T-helper 2 cell treated with Interferon-gamma antibody and Interleukin-4, amounts not matched to agents 5 μg/mL and 100 μg/mL, for 36 hours (primary cell): ENCODE measurements at regions not wholly inside any gene's neighbourhood (a gene's known extent, or its start where the extent isn't known, plus 50 kb on each side); places are given as distances from the start of the nearest gene placed in this dataset.
A peak's percentile ranks its signal among the peaks of the same experiment; 100 is the strongest.

Experiments
- DNase-seq: peaks from one replicate; pipeline ENCODE4 v3.0.0; 2021; ENCODE audit warnings: low spot score
- H3K27ac Mint-ChIP-seq: one replicate; pipeline ENCODE4 v1.8.0; 2021; ENCODE audit warnings: mild to moderate bottlenecking, mixed read lengths
- H3K27me3 Mint-ChIP-seq: one replicate; pipeline ENCODE4 v1.8.0; 2021; ENCODE audit warnings: low read depth, mixed read lengths
- H3K36me3 Mint-ChIP-seq: one replicate; pipeline ENCODE4 v1.8.0; 2021; ENCODE audit warnings: low read depth, mixed read lengths
- H3K4me1 Mint-ChIP-seq: one replicate; pipeline ENCODE4 v1.8.0; 2021; ENCODE audit warnings: low read depth, mixed read lengths
- H3K4me3 Mint-ChIP-seq: one replicate; pipeline ENCODE4 v1.8.0; 2022; ENCODE audit warnings: mild to moderate bottlenecking, moderate library complexity, mixed read lengths
- H3K9me3 Mint-ChIP-seq: one replicate; pipeline ENCODE4 v1.8.0; 2021; ENCODE audit warnings: mixed read lengths

DNA sequence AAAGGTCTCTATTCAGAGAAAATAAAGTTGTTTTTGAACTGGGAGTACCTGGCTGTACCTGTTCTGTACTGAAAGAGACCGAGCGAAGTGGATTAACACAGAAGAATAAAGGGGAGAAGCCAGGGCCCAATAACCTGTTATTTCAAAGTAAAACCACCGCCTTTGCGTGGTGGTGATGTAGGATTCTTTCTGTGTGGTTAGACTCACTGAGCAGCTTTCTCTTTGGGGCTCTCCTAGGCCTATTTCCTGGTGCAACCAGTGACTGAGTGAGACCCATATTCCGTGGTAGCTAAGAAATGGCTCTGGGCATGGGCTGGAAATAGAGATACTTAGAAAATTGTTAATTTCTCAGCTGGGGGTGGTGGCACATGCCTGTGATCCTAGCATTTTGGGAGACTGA, 99.9 kb downstream of the XCL2 start:
- peak overlapping the region; percentile 14 for H3K4me3 Mint-ChIP-seq
- no peaks in the 10 kb centered on the region for H3K27me3 Mint-ChIP-seq
- H3K27ac Mint-ChIP-seq, result peak overlapping the region; percentile 70

DNA sequence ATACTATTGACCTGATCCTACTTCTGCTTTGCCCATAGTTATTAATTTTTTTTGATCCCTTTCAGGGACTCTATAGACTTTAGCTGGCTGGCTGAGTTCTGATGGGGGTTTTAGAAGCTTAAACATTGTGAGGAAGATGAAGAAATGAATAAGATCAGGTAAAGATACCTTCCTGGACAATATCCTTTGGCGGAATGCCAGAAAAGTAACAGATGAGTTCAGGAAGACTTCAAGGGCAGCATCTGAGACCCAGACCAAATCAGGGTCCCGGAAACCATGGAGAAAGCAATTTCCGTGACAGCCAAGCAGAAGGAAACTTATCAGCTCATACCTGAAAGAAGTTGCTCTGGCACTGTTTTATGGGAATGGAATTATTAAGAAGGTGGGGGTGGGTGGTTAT, 100.4 kb downstream of the XCL2 start:
- Mint-ChIP-seq H3K4me3 (peak overlapping the region; percentile 14), H3K9me3 (peaks cover 4% of the 10 kb centered on the region), H3K27ac (peak overlapping the region; percentile 70), H3K27me3 (no peaks in the 10 kb centered on the region), H3K36me3 (peaks cover 12% of the 10 kb centered on the region), H3K4me1 (peaks cover 71% of the 10 kb centered on the region)
- no peak for DNase-seq

More for the DNA sequence above, 99.9 kb downstream of the XCL2 start:
- peaks cover 12% of the 10 kb centered on the region for H3K36me3 Mint-ChIP-seq
- peaks cover 4% of the 10 kb centered on the region for H3K9me3 Mint-ChIP-seq
- DNase-seq, result peak; percentile 18
- H3K4me1 Mint-ChIP-seq, result peaks cover 66% of the 10 kb centered on the region

DNA sequence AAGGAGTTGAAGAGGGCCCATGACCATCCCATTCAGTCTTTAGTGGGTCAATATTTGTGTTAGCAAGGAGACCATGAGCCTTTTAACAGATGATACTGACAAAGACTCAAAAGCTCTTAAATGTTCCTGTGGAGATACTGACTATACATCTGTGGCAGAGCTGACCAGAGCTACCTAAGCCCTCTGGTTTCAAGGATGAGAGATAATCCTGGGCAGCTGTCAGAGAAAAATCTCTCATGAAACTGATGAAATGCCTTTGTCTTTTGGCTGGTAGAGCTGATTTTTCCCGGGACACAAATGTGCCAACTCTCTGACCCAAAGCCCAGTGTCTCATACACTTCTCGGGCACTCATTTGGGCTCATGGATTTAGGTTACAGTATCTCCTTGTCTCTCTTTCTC, 100.9 kb downstream of the XCL2 start:
- H3K9me3 Mint-ChIP-seq, result peaks cover 4% of the 10 kb centered on the region
- H3K27me3 Mint-ChIP-seq, result no peaks in the 10 kb centered on the region
- H3K27ac Mint-ChIP-seq, result peak overlapping the region; percentile 70
- H3K4me3 Mint-ChIP-seq, result no peak overlapping the region
- peaks cover 74% of the 10 kb centered on the region for H3K4me1 Mint-ChIP-seq
- no peak for DNase-seq
- H3K36me3 Mint-ChIP-seq, result peaks cover 12% of the 10 kb centered on the region

DNA sequence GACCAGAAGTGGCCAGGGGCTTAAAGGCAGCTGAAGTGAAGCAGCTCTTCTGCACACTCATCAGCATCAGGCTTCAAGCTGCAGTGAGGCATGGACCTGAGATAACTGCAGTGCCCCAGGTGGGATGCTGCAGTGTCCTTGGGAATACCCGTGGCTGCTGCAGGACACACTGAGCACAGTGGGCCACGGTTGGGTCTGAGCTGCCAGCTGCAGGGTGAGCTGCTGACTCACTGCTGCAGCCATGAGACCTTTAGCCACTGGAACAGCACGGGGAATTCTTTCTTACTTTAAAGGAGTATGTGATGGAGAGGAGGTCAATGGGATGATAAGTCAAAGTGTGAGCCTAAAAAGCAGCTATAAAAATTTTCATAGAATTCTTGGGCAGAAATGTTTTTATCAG, 102.1 kb downstream of the XCL2 start:
- Mint-ChIP-seq H3K4me3 (no peak overlapping the region), H3K27me3 (no peaks in the 10 kb centered on the region), H3K27ac (no peak overlapping the region), H3K9me3 (peaks cover 4% of the 10 kb centered on the region), H3K4me1 (peaks cover 70% of the 10 kb centered on the region), H3K36me3 (peaks cover 12% of the 10 kb centered on the region)
- no peak for DNase-seq

DNA sequence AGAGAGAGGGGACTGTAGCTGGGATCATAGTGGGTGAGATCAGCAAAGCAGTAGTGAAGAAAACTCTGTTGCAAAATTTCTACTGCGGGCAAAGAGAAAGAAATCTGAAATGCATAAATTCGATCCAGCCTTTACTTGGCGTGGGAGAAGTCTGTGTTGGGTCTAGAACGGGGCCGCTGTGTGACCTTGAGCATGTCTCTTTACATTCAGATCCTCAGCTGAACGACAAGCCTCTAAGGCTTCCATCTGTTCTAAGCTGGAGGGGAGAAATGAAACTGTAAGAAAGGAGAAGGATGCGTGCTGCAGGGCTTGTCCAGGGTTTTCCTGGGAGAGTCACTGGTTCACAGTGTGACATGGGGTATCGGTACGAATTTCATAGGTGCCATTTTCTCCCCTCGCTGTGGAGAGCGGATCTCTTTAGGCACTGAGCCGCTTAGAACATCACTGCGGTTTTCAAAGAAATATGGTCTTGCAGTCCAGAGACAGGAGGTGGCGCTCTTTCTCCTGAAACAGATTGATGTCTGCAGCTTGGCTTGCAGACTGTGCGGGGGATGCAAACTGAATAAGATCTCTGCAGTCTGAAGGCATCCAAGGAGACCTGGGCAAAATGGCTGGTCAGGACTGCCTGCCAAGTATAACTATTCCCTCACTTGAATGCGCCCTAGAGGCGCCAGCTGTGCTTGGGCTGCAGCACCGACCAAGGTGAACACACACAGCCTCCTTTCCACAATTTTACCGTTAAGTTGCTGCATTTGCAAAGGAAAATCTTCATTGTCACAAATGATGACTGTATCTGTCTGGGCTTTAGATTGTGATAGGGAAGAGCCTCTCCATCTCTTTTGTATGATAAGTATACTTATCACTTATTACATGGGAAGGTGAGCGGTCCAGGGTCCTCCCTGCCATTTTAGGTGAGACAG, 104.1 kb downstream of the XCL2 start:
- H3K9me3 Mint-ChIP-seq, result peaks cover 1% of the 10 kb centered on the region
- H3K27me3 Mint-ChIP-seq, result no peaks in the 10 kb centered on the region
- peak overlapping the region; percentile 77 for H3K4me3 Mint-ChIP-seq
- H3K36me3 Mint-ChIP-seq, result peaks cover 7% of the 10 kb centered on the region
- H3K27ac Mint-ChIP-seq, result peak overlapping the region; percentile 85
- DNase-seq, result peak; percentile 76
- peaks cover 58% of the 10 kb centered on the region for H3K4me1 Mint-ChIP-seq

DNA sequence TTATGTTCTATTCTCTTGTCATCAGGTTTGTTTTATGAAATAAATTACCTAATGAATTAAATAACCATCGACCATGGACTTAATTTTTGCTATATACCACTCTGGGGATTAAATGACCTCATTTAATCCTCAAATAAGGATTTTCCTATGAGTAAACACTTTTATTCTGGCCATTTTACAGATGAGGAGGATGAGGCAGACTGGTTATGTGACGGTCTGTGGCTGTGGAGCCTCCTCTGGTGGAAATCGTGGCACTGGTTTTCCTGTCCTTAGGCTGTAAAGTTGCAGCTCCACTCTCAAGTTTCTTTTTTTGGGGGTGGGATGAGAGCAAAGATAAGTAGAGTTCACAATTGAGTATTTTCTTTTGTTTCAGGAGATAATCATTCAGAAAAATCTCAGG, 105.2 kb downstream of the XCL2 start:
- Mint-ChIP-seq H3K9me3 (no peaks in the 10 kb centered on the region), H3K27me3 (no peaks in the 10 kb centered on the region), H3K4me3 (peak overlapping the region; percentile 77), H3K27ac (peak overlapping the region; percentile 85), H3K36me3 (peaks cover 3% of the 10 kb centered on the region), H3K4me1 (peaks cover 49% of the 10 kb centered on the region)
- DNase-seq, result no peak

DNA sequence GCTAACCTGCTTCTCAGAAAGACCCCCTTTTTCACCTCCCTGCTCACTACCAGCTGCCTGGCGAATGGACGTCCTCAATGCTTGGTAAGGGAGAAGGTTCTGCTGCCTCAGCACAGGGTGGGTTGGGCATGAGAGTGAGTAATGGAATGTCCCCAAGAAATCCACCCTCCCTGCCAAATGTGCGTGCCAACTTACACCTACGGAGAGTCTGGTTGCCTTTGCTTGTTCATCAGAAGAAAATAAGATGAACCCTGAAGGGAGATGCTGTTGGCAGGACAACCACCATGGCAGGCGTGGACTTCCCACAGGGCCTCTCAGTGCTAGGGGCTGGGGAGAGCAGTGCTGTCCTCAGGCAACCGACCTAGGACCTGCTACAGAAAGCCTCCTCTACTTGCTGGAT, 106.0 kb downstream of the XCL2 start:
- Mint-ChIP-seq H3K27ac (no peak overlapping the region), H3K4me3 (no peak overlapping the region), H3K4me1 (peaks cover 41% of the 10 kb centered on the region), H3K9me3 (no peaks in the 10 kb centered on the region), H3K27me3 (no peaks in the 10 kb centered on the region), H3K36me3 (no peaks in the 10 kb centered on the region)
- no peak for DNase-seq

DNA sequence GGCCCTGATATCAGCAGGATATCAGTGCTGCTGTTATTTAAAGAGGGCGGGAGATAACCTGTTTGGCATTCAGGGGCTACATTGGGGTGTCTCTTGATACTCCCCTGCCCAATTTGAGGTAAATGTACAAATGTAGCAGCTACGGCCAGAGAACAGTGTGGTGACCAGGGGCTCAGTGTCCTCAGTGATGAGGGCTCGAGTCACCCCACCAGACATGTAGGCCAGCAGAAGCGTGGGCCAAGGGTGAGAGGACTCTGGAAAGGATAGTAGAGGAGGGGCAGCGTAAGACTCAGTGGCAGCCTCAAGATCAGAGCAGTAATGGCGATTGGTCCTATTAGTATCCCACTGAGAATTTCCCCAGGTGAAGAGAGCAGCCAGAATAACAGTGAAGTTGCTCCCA, 108.4 kb downstream of the XCL2 start:
- DNase-seq, result no peak
- no peak overlapping the region for H3K4me3 Mint-ChIP-seq
- peaks cover 32% of the 10 kb centered on the region for H3K4me1 Mint-ChIP-seq
- peaks cover 2% of the 10 kb centered on the region for H3K27me3 Mint-ChIP-seq
- no peaks in the 10 kb centered on the region for H3K36me3 Mint-ChIP-seq
- H3K27ac Mint-ChIP-seq, result no peak overlapping the region
- H3K9me3 Mint-ChIP-seq, result no peaks in the 10 kb centered on the region

DNA sequence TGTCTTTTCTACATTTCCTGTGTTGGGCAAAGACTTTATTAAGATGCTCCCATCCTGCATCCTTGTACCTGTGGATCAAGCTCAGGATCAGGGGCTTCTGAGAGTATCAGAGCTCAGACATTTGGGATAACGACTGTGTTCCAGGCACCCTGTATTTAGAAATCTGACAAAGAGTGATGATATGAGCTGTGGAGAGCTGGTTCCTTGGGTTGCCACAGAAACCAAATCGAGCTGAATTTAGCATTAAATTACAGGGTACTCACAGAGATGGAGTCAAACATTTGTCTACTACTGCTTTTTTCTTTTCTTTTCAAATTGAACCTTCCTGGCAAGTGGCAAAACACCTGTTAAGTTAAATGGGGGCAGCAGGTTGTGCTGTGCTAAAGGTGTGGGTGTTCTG, 110.6 kb downstream of the XCL2 start:
- H3K36me3 Mint-ChIP-seq, result no peaks in the 10 kb centered on the region
- DNase-seq, result no peak
- no peaks in the 10 kb centered on the region for H3K9me3 Mint-ChIP-seq
- H3K4me3 Mint-ChIP-seq, result no peak overlapping the region
- peaks cover 13% of the 10 kb centered on the region for H3K4me1 Mint-ChIP-seq
- H3K27ac Mint-ChIP-seq, result no peak overlapping the region
- peaks cover 2% of the 10 kb centered on the region for H3K27me3 Mint-ChIP-seq

DNA sequence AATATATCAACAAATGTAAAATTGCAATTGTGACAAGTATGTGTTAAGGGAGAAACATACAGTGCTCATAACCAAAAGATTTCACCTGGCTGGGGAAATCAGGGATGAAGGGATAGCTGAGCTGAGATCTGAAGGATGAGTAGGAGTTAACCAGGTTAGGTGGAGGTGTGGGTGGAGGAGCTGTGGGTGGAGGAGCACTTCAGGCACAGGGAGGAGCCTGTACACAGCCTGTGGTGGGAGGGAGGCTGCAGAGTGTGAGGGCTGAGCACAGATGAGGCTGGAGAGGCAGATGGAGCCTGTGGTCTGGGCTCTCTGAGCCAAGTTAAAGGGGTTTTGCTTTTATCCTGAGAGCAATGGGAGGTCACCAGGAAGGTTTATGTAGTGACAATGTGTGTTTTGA, 111.9 kb downstream of the XCL2 start:
- no peak for DNase-seq
- H3K27ac Mint-ChIP-seq, result no peak overlapping the region
- H3K27me3 Mint-ChIP-seq, result peaks cover 2% of the 10 kb centered on the region
- no peaks in the 10 kb centered on the region for H3K9me3 Mint-ChIP-seq
- peaks cover 13% of the 10 kb centered on the region for H3K4me1 Mint-ChIP-seq
- H3K36me3 Mint-ChIP-seq, result no peaks in the 10 kb centered on the region
- no peak overlapping the region for H3K4me3 Mint-ChIP-seq

DNA sequence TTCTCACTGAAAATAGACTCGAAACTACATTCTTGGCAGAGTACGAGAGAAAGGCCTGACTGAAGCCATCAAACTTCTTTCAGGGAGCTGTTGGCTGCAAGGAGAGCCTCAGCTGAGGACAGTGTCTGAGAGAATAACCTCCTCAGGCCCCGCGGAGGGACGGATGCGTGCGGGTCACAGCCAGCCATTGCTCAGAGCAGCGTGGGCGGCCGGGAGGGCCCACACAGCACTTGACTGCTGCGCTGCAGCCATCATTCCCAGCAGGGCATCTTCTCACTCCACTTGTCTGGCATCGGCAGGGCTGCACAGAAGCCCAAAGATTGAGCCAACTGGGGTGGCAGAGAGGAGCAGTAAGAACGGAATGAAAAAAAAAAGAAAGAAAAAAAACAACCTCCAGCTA, 113.5 kb downstream of the XCL2 start:
- peaks cover 13% of the 10 kb centered on the region for H3K4me1 Mint-ChIP-seq
- no peaks in the 10 kb centered on the region for H3K36me3 Mint-ChIP-seq
- no peak overlapping the region for H3K4me3 Mint-ChIP-seq
- no peak for DNase-seq
- no peak overlapping the region for H3K27ac Mint-ChIP-seq
- H3K27me3 Mint-ChIP-seq, result peaks cover 2% of the 10 kb centered on the region
- H3K9me3 Mint-ChIP-seq, result no peaks in the 10 kb centered on the region

DNA sequence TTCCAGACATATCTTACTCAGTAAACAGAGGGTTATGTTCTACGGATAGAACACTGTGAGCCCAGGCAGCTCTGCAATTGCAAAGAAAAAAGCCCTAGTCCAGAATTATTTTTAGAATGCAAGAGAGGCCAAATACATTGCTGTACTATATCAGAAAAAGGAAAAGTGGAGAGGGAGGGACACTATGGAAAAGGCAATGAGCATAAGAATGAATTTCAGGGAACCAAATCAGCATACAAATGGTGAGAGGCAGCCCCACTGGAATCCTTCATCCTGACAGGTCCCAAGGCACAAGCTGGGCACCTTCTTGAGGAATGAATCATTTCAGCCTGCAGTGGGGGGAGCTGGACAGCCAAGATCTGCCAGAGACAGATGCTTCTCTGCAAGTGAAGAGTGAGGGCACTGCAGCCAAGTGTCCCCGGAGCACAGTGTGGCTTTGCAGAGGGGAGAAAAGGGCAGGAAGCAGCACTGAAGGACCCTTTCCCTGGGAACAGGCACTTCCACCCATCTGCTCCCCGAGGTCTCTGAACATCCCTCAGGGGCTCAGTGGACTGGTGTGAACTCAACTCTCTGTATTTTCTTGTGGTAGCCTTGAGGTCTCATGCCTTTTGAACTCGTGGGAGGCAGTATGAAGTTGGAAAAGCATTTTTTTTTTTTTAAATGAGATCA, 115.6 kb downstream of the XCL2 start:
- H3K9me3 Mint-ChIP-seq, result no peaks in the 10 kb centered on the region
- H3K4me1 Mint-ChIP-seq, result peaks cover 16% of the 10 kb centered on the region
- no peak for DNase-seq
- no peaks in the 10 kb centered on the region for H3K36me3 Mint-ChIP-seq
- H3K27me3 Mint-ChIP-seq, result peaks cover 2% of the 10 kb centered on the region
- H3K4me3 Mint-ChIP-seq, result no peak overlapping the region
- no peak overlapping the region for H3K27ac Mint-ChIP-seq

DNA sequence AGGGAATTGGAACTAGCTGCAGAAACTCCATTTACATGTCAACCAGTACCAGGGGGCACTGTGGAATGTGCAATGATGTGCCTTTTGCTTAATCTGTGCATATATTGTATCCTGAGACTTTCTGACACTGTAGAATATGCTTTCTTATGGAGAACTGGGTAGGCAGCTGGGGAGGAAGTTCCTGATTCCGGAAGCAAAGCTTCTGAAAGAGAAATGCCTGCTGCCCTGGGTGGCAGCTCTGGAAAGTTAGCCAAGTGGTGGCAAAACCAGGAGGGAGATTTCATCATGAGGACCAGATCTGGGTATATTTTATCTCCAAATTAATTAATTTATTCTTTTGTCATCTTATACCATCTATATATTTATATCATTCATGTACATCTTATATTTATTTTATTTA, 116.7 kb downstream of the XCL2 start:
- no peaks in the 10 kb centered on the region for H3K9me3 Mint-ChIP-seq

DNA sequence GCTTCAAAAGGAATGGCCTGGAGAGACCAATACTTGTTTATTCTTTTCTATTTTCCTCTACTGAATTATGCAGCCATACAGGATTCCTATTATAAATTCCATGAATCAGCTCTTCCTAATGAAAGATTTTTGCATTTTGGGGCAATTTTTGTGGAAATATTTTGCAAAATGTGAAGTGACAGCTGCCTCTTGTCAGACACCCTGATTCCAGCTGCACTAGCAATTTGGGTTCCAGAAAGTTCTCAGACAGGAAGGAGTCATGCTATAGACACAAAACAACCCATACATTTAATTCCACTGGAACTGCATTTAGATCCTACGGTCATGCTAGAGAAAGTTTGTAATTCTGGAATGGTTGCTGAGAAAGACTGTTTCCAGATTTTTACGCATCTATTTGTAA, 119.5 kb downstream of the XCL2 start:
- no peaks in the 10 kb centered on the region for H3K9me3 Mint-ChIP-seq
- peaks cover 35% of the 10 kb centered on the region for H3K4me1 Mint-ChIP-seq
- H3K27me3 Mint-ChIP-seq, result no peaks in the 10 kb centered on the region
- no peaks in the 10 kb centered on the region for H3K36me3 Mint-ChIP-seq
- H3K4me3 Mint-ChIP-seq, result no peak overlapping the region
- H3K27ac Mint-ChIP-seq, result no peak overlapping the region
- no peak for DNase-seq

More for the DNA sequence above, 116.7 kb downstream of the XCL2 start:
- peaks cover 2% of the 10 kb centered on the region for H3K27me3 Mint-ChIP-seq
- H3K4me3 Mint-ChIP-seq, result no peak overlapping the region
- DNase-seq, result no peak
- no peak overlapping the region for H3K27ac Mint-ChIP-seq
- no peaks in the 10 kb centered on the region for H3K36me3 Mint-ChIP-seq
- peaks cover 20% of the 10 kb centered on the region for H3K4me1 Mint-ChIP-seq
